ENCODE measurements at regions not wholly inside any gene's neighbourhood (a gene's known extent, or its start where the extent isn't known, plus 50 kb on each side); places are given as distances from the start of the nearest gene placed in this dataset.
"Not testable (repeated sequence)": the region's sequence is repeated elsewhere in the genome, so short reads cannot be mapped to it uniquely, and the experiment has no call there.

DNA sequence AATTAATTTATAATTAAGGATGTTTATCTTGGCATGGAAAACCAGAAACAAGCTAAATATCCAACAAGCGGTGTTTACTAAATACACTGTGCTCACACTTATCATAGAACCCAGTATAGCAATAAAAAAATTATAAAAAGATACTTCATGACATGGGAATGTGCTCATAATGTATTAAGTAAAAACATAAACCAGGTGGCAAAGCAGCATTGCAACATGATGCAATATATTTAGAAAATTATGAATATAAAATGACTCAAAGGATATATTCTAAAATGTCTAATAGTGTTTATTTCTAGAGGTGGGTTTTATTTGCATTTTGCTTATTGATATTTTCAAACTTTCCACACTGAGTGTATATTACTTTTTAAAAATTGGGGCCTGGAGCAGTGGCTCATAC is 84.4 kb upstream of the ATL2 start:
- TF ChIP-seq, protein P1, sequence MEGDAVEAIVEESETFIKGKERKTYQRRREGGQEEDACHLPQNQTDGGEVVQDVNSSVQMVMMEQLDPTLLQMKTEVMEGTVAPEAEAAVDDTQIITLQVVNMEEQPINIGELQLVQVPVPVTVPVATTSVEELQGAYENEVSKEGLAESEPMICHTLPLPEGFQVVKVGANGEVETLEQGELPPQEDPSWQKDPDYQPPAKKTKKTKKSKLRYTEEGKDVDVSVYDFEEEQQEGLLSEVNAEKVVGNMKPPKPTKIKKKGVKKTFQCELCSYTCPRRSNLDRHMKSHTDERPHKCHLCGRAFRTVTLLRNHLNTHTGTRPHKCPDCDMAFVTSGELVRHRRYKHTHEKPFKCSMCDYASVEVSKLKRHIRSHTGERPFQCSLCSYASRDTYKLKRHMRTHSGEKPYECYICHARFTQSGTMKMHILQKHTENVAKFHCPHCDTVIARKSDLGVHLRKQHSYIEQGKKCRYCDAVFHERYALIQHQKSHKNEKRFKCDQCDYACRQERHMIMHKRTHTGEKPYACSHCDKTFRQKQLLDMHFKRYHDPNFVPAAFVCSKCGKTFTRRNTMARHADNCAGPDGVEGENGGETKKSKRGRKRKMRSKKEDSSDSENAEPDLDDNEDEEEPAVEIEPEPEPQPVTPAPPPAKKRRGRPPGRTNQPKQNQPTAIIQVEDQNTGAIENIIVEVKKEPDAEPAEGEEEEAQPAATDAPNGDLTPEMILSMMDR (IDR thresholded peaks at IDR 0.05; ENCODE audit: low read depth, low read length): no peak
- no peak overlapping the region for H3K4me3 ChIP-seq (replicated peaks in 1 of 2; ENCODE audit: low read depth in 2 of 2, low read length in 2 of 2)
- no peak for DNase-seq (ENCODE audit: low read depth in 2 of 2)

DNA sequence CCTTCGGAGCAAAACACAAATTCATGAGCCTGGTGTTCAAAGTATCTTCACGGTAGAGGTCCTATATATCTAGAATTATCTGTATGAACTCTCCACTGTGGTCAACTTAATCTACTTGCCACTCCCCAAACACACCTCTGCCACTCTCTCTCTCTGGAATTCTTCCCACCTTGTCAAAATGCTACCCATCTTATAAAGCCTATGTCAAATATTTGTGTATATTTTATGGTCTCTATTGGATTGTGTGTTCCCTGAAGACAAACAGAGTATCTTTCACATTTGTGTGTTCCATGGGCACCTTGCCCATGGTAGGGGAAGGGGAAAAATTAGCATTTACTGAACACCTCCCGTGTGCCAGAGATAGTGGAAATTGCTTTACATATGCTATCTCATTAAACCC is 83.2 kb upstream of the ATL2 start:
- DNase-seq (ENCODE audit: low read depth in 2 of 2): no peak
- no peak overlapping the region for H3K4me3 ChIP-seq (replicated peaks in 1 of 2; ENCODE audit: low read depth in 2 of 2, low read length in 2 of 2)
- TF ChIP-seq, protein P1 (IDR thresholded peaks at IDR 0.05; ENCODE audit: low read depth, low read length): no peak

DNA sequence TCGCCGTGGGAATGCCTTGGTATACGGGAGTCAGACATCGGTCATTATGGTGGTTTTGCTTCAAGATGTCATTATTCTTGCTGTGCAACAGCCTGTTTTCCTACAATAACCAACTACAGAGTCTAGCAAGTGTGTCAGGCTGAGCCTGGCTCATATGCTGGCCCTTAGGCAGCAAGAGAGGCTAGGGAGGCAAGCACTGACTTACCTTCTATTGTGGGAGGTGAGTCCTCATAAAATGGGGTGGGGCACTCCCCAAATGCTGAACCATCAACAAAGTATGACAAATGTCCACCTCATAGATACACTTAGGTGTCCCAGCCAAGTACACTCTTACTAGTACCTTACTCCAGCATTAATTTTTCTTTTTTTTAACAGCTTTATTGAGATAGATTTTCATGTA is 77.0 kb upstream of the ATL2 start:
- TF ChIP-seq, protein P1 (IDR thresholded peaks at IDR 0.05; ENCODE audit: low read depth, low read length): no peak
- DNase-seq (ENCODE audit: low read depth in 2 of 2): no peak

DNA sequence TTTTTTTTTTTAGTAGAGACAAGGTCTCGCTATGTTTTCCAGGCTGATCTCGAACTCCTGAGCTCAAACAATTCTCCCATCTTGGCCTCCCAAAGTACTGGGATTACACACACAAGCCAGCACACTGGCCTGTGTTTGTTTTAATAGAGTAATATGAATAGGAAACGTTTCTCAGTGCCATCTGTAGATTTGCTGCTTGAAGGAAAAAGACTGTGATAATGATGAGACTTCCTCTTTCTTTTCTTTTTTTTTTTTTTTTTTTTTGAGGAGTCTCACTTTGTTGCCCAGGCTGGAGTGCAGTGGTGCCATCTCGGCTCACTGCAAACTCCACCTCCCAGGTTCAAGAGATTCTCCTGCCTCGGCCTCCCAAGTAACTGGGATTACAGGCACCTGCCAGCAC is 74.7 kb upstream of the ATL2 start:
- not testable (repeated sequence) for DNase-seq (ENCODE audit: low read depth in 2 of 2); H3K4me3 ChIP-seq (replicated peaks in 1 of 2; ENCODE audit: low read depth in 2 of 2, low read length in 2 of 2)

More for the DNA sequence above, 77.0 kb upstream of the ATL2 start:
- H3K4me3 ChIP-seq (replicated peaks in 1 of 2; ENCODE audit: low read depth in 2 of 2, low read length in 2 of 2): no peak overlapping the region

DNA sequence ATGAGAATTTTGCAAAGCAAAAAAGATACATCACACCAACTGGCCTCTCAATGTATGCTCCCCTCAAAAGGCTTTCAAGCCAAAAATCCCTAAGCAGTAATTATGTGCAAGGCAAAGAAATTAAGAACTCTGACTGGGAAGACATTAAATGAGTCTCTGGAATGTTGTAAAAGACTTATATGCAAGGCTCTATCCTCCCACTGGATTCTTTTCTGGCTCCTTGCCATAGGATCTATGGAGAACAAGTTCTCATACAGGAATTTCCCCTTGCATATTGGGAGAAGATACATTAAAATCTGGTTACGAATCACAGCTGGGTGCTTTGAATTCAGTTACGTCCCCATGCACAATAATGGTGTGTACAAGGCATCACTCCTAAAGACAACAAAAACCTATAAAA is 73.4 kb upstream of the ATL2 start:
- TF ChIP-seq, protein P1 (IDR thresholded peaks at IDR 0.05; ENCODE audit: low read depth, low read length): no peak
- H3K4me3 ChIP-seq (replicated peaks in 1 of 2; ENCODE audit: low read depth in 2 of 2, low read length in 2 of 2): no peak overlapping the region
- DNase-seq (ENCODE audit: low read depth in 2 of 2): no peak

DNA sequence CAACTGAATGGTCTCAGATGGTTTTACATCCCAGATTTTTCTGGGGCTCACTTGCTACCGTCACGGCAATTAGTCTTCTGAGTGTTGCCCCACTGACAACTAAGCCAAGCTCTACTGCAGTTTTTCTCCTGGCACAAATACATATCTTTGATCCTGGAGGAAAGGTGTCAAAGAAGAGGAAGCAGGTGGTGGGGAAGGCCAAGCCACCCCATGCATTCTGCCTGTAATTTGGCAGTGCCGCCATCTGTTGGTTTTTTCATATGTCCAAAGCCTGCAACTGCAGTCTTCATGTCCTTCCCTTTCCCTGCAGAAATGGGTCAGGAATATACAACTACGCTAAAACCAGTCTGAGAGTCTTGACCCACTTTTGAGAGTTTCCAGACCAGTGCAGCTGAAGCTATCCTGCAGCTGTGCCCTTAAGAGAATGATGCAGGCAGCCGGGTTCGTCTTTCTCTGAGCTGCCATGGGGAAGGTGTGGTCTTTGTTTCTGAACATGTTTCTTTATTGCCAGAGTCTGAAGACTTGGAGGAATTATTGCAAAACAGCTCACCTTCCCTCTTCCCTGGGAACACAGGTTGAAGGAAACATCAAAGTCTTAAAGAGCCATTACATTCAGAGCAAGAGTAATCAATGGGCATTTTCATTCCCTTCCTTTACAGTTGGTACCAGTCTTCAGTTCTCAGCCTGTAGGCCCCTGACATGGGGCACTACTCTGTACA is 71.8 kb upstream of the ATL2 start:
- no peak overlapping the region for H3K4me3 ChIP-seq (replicated peaks in 1 of 2; ENCODE audit: low read depth in 2 of 2, low read length in 2 of 2)
- TF ChIP-seq, protein P1 (IDR thresholded peaks at IDR 0.05; ENCODE audit: low read depth, low read length): no peak
- DNase-seq (ENCODE audit: low read depth in 2 of 2): no peak

DNA sequence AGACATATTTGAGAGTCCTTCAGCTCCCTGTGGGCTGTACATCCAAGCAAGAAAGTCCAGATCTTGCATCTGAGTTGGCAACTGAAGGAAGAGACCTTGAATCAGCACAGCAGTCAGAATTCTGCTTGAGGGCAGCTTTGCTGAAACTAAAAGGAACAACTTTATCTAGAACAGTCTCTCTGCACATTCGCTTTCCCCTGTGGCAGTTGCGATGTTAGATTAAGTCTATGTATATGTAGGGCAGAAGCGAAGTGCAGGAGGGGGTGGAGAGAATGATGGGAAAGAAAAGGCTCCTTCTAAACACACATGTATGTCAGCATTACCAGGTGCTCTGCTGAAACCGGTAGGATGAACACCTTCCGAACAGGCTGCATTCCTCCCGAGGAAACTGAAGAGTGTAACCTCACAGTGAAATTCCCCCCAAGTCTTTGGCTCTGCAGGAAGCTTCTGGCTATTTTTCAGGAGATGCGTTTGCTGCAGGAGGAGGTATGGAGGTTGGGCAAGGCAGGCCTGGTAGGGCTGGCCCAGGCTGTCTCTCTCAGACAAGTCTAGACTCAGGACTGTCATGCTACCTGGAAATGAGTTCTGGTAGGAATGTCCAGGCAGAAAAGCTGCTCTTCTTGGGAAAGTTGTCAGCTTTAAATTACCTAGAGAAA is 70.0 kb upstream of the ATL2 start:
- no peak for DNase-seq (ENCODE audit: low read depth in 2 of 2)
- no peak overlapping the region for H3K4me3 ChIP-seq (replicated peaks in 1 of 2; ENCODE audit: low read depth in 2 of 2, low read length in 2 of 2)
- TF ChIP-seq, protein P1 (IDR thresholded peaks at IDR 0.05; ENCODE audit: low read depth, low read length): no peak
